ENCODE measurements at regions not wholly inside any gene's neighbourhood (a gene's known extent, or its start where the extent isn't known, plus 50 kb on each side); places are given as distances from the start of the nearest gene placed in this dataset.

DNA sequence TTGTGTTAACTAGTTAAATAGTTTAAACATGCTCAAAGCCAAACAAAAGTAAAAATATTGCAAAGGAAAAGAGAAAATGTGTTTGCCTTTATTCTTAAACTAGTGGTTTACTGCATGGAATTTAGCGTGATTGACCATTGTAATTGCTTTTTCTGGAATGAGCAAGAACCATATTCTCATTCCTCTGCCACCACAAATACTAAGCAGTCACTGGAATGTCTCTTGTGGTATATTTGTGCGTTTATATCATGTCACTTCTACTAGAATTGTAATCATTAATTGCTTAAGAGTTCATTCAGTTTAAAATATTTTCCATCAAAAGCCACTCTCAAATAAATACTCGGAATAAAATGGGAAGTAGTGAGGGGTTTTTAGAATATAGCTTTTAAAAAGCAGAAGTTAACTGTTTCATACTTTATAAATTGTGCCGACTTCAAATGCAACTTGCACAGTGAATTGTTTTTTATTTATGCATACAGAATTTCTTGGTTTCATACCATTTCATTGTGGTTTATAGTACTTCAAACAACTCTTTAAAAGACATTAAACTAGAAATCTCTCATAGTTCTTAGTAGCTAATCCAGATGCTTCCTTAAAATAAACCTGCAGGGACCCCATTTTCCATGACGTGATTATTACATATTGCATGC lies 288.1 kb downstream of the EPHA4 start:
- no peak for ATAC-seq (ENCODE audit: low FRiP score)
- TF ChIP-seq, protein P1, sequence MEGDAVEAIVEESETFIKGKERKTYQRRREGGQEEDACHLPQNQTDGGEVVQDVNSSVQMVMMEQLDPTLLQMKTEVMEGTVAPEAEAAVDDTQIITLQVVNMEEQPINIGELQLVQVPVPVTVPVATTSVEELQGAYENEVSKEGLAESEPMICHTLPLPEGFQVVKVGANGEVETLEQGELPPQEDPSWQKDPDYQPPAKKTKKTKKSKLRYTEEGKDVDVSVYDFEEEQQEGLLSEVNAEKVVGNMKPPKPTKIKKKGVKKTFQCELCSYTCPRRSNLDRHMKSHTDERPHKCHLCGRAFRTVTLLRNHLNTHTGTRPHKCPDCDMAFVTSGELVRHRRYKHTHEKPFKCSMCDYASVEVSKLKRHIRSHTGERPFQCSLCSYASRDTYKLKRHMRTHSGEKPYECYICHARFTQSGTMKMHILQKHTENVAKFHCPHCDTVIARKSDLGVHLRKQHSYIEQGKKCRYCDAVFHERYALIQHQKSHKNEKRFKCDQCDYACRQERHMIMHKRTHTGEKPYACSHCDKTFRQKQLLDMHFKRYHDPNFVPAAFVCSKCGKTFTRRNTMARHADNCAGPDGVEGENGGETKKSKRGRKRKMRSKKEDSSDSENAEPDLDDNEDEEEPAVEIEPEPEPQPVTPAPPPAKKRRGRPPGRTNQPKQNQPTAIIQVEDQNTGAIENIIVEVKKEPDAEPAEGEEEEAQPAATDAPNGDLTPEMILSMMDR (IDR thresholded peaks at IDR 0.05): no peak
- no peak for DNase-seq (ENCODE audit: low spot score)

- TF ChIP-seq, protein P1 (IDR thresholded peaks at IDR 0.05): no peak
- no peak for DNase-seq (ENCODE audit: low spot score)
- ATAC-seq (ENCODE audit: low FRiP score): no peak
These were observed 287.0 kb downstream of the EPHA4 start for GRCh38 chr2:221285148-221285547.

- TF ChIP-seq, protein P1 (IDR thresholded peaks at IDR 0.05): no peak
- ATAC-seq (ENCODE audit: low FRiP score) (no peak), DNase-seq (ENCODE audit: low spot score) (no peak)
These were observed 285.7 kb downstream of the EPHA4 start for GRCh38 chr2:221286406-221286805.

DNA sequence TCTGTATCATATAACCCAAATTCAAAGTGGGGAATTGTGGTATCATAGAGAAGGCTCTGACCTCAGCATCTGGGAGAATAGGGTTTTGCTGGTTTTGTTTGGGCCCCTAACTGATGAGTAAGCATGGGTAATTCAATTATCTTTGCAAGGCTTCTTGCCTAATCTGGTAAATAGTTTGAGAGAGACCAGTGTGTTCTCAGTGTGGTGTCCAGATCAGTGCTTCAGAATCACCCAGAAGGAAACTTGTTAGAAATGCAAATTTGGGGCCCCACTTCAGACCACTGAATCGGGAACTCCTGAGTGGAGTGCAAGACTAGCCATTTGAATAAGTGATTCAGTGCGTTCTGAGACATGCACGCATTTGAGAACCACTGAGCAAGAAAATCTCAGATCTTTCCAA lies 282.7 kb downstream of the EPHA4 start:
- no peak for ATAC-seq (ENCODE audit: low FRiP score)
- TF ChIP-seq, protein P1 (IDR thresholded peaks at IDR 0.05): no peak
- DNase-seq (ENCODE audit: low spot score): no peak

- ATAC-seq (ENCODE audit: low FRiP score): no peak
- DNase-seq (ENCODE audit: low spot score): no peak
- TF ChIP-seq, protein P1 (IDR thresholded peaks at IDR 0.05): no peak
These were observed 282.3 kb downstream of the EPHA4 start for GRCh38 chr2:221289846-221290245.

DNA sequence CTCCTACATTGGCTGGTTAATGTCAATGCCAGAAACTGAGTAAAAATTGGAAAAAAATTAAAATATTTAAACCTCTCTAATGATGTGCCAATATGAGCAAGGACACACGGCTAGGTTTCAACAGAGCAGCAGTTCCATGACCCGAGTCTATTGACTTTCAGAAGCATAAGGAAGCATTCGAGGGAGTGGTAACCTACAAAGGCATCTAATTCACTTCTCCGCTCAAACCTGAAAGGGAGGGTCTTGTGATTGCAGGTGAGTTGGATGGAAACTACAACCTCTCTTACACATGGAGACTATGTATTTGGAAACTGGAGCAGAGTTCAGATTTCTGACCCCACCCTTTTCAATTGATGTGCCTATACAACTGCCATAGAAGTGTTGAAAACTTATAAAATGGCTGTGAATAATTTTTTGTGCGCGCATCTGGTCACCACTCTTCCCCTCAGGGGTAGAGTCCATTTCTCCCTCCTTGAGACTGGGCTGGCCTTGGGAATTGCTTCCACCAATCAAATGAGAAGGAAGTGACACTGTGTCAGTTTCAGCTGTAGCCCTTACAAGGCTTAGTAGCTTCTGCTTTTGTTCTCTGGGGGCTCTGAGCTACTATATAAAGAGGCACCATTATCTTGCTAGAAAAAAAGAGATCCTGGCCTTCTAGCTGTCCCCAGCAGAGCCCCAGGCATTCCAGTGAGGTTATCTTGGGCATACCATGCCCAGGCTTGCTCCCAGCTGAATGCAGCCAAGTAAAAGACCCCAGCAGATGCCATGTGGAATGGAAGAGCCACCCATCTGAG lies 278.0 kb downstream of the EPHA4 start:
- no peak for ATAC-seq (ENCODE audit: low FRiP score)
- TF ChIP-seq, protein P1 (IDR thresholded peaks at IDR 0.05): no peak
- no peak for DNase-seq (ENCODE audit: low spot score)

GRCh38 chr2:221304916-221305315 lies 267.2 kb downstream of the EPHA4 start:
- ATAC-seq (ENCODE audit: low FRiP score) (no peak), DNase-seq (ENCODE audit: low spot score) (no peak)
- TF ChIP-seq, protein P1 (IDR thresholded peaks at IDR 0.05): no peak

Data from omental fat pad (tissue), 3 donors.